ENCODE measurements at regions not wholly inside any gene's neighbourhood (a gene's known extent, or its start where the extent isn't known, plus 50 kb on each side); places are given as distances from the start of the nearest gene placed in this dataset.
"Not testable (repeated sequence)": the region's sequence is repeated elsewhere in the genome, so short reads cannot be mapped to it uniquely, and the experiment has no call there.

DNA sequence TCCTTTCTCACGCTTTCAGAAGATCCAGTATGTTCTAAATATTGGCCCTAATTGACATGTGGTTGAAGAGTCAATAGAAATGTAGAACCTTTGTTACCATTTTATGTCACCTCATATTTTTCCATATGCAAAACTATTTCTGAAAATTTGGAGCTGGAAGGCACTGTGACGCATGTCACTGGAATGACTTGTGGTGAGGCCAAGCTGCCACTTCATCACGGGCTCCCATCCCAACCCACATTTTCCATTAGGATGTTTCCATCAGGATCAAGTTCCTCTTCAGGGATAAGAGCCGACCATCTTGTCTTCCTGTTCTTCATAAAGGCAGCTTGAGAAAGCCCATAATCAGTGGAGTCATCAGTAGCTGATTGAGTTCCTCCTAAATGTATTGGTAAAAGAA lies 1241.7 kb downstream of the GATA3 start:
- DNase-seq (ENCODE audit: low read depth): no peak

DNA sequence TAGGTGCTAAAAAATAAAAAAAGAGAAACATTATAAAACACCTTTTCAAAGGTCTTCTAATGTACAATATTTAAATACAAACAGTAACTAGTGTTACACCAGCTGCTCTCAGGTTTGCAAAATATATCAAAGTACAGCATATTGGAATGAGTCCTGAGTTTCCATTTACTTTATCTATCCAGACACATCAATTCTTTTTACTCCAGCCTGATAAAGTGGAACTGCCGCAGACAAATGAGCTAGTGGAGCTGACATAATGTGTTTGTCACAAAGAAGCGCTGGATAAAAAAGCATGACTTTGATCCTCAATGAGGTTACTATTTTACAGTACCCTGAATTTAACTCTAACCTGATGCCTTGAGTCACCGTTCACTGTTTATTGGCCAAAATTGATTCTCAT lies 1243.1 kb downstream of the GATA3 start:
- DNase-seq (ENCODE audit: low read depth): no peak

DNA sequence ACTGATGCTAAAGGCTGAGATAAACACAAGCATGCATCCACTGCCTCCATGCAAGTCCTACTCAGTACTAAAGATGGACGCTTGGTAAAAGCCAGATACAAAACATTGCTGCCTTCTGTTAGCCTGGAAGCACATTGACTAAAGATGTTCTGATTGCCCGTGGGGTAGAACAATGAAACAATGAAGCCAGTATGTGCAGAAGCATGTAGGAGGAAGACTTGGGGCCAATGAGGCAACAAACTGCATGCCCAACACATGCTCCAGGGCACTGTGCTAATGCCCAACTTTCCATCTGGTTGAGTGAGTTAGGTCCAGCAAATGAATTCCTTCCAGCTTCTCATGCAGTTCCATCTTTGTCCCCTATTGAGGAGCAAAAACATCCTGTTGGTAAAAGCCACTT lies 1245.5 kb downstream of the GATA3 start:
- DNase-seq (ENCODE audit: low read depth): no peak

DNA sequence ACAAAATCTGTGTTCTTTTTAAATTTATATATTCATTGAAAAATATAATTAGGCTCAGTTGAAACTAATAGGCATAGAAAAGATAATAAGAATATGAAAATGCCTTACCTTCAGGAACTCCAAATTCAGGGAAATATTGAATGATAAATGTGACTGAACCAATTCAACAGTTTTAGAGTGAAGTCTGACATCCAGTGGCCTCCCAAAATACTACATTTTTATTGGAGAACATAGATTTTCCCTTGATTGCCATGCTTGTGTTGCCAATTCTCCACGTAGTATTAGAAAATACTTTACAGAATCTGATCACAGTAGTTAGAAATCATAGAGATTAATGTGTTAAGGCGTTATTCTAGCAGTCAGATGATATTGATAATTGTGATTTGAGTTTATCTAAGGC lies 1246.7 kb downstream of the GATA3 start:
- no peak for DNase-seq (ENCODE audit: low read depth)

DNA sequence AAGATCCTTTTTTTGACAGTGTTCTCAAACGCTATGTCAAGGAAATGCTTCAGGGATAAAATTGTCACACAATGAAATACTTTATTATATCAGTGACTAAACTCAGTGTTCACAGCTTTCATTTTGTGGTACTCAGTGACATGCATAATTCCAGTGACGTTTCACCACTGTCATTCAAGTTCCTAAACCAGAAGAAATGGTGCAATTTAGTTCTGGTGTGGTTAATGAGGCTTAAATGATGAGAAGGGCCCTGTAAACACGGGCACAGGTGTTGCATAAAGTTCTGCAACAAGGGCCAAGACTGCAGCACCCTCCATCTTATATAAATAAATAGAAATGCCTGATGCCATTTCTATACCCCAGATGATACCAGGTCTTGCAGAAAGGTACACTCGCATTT lies 1247.1 kb downstream of the GATA3 start:
- DNase-seq (ENCODE audit: low read depth): no peak

- DNase-seq (ENCODE audit: low read depth): no peak
Observed at GRCh38 chr10:9302140-9302746, 1247.8 kb downstream of the GATA3 start.

GRCh38 chr10:9305018-9305655 lies 1250.6 kb downstream of the GATA3 start:
- no peak for DNase-seq (ENCODE audit: low read depth)

DNA sequence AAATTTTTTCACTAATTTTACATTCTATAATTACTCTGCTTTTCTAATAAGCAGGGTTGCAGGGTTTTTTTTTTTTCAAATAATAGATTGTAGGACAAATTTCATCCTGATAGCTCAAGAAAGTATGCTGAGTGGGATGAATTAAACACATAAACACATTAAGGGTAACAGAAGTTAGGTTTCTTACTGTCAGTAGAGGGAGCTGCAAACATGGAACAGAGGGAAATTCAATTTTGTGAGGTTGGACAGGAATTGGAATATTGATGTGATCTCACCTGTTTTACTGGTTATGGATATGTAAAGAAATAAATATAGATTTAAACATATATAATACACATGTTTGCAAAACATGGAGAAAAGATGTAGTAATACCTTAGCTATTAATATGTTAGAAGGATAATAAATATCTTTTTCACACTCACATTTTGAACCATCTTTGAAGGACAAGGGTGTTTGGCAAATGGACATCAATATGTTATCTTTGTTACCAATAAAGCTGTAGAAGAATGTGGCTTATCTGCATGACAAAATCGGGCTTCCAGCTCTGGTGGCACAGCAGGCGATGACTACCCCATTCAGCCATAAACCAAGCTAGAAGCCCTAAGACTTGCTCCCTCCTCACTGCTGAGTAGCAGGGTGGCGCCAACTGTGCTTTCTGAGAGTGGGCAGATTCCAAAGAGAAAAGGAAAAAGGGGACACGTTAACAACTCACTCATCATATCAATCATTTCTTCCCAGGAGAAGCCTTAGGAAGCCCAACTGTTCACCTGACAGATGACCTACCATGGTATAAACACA lies 1257.4 kb downstream of the GATA3 start:
- no peak for DNase-seq (ENCODE audit: low read depth)

DNA sequence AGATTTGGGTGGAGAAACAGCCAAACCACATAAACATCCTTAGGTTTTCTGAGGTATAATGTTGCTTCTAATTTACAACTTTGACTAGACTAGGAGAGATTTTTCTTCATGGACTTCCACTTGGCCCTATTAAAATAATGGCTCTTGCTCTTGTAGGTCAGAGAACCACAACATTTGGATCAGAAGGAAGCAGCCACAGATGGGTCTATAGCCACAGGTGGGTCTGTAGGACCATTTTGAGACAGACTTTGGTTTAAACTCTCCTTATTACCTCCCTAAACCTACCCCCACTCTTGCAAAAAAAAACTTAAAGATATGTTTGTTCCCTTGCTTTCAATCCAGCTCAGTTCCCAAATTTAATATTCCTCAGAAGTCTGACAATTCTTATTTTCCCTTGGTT lies 1260.8 kb downstream of the GATA3 start:
- DNase-seq (ENCODE audit: low read depth): no peak

GRCh38 chr10:9331583-9332008 lies 1277.1 kb downstream of the GATA3 start:
- no peak for DNase-seq (ENCODE audit: low read depth)

GRCh38 chr10:9334270-9334669 lies 1279.8 kb downstream of the GATA3 start:
- DNase-seq (ENCODE audit: low read depth): no peak

GRCh38 chr10:9339716-9340115 lies 1285.2 kb downstream of the GATA3 start:
- no peak for DNase-seq (ENCODE audit: low read depth)

DNA sequence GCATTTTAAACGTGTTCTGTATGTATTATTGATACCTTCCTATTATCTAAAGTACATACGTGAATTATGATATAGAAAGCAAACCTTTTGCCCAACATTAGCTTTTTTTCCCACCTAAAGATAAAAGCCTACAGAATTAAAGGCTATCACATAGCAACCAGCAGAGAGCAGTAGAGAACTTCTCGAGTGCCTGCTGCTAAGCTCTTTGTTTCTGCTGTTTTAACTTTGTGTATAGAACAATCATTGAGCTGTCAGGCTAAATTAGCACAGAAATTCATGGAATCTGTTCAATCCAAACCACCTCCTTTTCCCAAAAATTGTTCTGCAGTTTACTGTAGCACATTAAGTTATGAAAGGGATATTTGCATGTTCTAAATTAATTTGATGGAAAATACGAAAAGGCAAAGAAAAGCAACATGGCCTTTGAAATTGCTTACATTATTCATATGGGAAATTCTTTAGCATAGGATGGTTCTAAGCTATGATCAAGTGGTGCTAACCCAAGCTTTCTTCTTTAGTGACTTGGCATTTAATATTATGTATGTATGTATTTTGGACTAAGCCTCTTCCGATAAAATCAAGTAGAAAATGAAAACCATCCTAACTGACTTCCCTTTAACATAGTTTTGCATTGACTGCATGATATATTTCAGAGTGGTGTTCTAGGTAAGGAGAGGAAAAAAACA lies 1288.5 kb downstream of the GATA3 start:
- no peak for DNase-seq (ENCODE audit: low read depth)

GRCh38 chr10:9347933-9348332 lies 1293.4 kb downstream of the GATA3 start:
- not testable (repeated sequence) for DNase-seq (ENCODE audit: low read depth)

DNA sequence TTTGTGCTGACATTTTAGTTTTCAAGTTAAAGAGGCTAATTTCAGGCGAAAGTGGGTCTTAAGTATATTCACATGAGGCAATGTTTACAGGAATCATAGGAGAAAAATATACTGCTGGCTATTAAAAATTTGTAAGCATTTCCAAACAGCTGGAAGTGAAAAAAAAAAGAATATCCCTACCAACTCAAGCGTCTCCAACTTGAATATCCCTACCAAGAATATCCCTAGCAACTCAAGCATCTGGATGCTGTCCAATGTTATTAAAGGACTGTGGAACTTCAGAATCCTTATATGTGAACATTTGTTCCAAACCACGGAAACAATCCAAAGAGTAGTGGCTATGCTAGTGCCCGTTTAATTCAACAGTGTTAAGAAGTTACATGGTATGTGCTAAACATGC lies 1303.0 kb downstream of the GATA3 start:
- DNase-seq (ENCODE audit: low read depth): no peak

DNA sequence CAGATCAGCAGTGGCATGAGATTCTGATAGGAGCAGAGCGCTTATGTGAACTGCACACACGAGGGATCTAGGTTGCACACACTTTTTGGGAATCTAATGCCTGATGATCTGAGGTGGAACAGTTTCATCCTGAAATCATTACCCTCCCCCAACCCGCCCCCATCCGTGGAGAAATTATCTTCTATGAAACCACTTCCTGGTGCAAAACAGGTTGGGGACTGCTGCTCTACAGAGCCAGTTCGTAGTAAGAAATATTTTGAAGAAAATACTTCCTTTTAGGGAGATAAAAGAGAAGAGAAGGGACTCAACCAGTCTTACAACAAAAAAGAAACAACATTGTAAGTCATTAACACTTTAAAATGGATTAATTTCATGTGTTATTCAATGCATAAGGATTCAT lies 1308.2 kb downstream of the GATA3 start:
- DNase-seq (ENCODE audit: low read depth): no peak

- no peak for DNase-seq (ENCODE audit: low read depth)
Observed at GRCh38 chr10:9379183-9379582, 1324.7 kb downstream of the GATA3 start.

- no peak for DNase-seq (ENCODE audit: low read depth)
Observed at GRCh38 chr10:9381733-9382532, 1327.4 kb downstream of the GATA3 start.

DNA sequence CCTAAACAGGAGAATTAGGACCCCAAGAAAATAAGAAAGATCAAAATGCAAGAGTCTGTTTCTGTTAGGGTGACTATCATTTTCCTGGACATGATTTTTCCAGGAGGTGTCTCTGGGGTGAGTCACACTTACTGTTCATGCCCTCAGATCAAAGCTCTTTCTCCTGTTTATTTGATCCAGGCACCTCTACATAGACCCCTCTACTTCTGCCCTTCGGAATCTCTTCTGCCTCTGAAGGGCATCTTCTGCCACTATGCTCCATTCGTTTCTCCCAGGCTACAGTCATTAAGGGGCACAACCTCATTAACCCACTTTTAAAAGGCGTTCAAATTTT lies 1328.0 kb downstream of the GATA3 start:
- DNase-seq (ENCODE audit: low read depth): no peak

GRCh38 chr10:9390516-9390915 lies 1336.0 kb downstream of the GATA3 start:
- no peak for DNase-seq (ENCODE audit: low read depth)

DNA sequence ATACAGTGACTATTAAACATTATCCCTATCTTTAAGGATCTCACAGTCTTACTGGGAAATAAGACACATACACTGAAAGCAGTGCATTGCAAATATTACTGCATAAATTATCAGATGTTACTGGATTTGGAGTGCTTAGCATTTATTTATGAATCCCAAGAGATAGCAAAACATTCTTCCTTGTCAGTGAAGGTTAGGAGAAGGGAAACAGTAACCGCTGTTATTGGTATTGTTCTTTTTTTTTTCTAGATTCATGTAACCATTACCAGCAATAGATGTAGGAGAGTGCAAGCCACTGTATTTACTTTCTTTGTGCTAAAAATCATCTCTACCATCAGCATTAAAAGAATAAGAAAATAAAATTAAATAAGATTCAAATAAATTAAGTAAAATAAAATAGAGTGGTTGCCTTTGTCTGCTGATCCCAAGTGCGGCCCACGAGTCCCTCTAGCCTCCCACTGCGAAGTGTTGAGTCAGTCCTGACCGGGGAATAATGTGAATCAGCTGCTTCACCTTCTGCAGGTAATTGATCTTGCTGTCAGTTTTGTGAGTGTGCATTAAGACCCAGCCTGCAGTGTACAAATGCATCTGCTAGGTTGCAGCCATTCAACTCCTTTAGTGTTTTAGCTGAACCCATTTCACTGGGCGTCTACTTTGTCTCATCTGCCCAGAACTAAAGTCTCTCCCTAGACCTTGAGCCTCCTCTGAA lies 1344.9 kb downstream of the GATA3 start:
- no peak for DNase-seq (ENCODE audit: low read depth)

All from activated T-helper 1 cell treated with Interleukin-2 at 50 U/mL for 16 hours (primary cell).